ENCODE measurements at regions not wholly inside any gene's neighbourhood (a gene's known extent, or its start where the extent isn't known, plus 50 kb on each side); places are given as distances from the start of the nearest gene placed in this dataset.

DNA sequence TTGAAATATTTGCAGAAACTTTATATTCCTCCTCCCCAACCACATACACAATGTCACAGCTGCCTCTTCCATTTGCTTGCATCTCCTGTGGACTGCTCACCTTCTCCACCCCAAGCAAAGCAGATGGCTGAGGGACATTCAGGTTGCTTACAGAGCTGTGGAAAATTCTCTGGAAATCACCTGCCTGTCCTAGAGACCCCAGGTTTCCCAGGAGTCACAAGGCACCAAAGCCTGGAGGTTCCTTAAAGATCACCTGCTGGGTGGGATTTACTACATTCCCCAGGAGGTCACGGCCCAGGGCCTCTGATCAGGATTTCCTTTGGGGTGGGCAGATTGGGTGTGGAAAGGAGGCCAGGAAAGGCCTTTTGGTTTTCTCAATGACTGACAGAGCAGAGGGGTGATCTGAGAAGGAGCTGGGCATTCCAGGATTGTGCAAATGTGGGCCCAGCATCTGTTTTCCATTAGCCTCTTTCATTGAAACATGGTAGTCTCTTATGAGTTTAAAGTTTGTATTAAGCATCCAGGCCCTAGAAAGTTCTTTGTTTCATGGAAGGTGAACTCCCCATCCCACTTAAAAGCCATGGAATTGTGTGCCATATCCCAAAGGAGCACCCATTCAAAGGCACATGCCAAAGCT, 410.7 kb upstream of the TNP1 start:
- DNase-seq (ENCODE audit: low spot score): no peak

DNA sequence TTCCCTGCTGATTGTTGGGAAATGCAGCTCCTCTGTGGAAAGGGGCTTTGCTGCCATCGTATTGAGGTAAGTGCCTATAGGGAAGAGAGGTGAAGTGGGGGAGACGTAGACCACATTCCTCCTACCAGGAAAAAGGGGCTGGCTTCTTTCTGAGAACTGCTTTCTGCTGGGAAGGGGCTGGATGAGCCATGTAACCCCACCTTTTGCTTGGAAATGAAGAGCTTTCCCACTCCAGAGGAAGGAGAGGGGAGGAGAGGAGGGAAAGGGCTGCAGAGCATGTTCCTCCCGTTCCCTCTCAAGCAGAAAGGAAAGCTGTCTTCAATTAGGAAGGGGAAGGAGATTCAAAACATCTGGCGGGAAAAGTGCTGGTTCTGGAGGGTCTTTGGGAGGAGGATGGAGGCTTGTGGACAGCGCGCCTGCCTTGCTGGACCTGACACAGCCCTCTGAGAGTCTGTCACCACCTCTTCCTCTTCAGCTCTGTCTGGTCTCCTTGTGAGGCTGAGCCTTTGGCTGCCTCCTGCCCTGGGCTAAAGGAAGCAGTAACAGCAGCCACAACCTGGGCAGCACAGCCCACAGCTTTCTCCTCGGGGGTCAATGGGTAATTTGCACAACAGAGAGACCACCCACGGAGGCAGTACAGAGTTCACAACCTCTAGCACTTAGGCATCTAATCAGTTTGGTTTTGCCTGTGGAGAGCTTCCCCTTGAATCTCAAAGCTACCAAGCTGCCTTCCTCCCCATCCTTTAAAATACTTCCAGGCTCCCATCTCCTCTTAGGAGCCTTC, 410.0 kb upstream of the TNP1 start:
- DNase-seq (ENCODE audit: low spot score): no peak

DNA sequence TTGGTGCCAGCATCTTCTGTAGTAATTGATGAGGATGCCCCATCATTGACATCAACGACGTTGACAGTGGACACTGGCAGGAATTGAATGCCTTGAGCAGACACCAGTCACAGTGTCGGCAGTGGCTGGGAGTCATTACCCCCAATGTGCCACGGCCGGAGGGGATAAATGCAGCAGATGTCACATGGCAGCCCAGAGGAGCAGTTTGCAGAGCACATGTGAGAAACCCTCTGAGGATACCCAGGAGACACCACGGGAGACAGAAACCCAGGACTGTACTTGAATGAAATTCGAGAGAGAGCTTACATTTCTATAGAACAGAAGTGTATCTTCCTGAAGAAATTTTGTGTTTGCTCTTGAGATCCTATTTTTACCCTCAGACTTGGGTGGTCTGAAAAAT, 409.1 kb upstream of the TNP1 start:
- no peak for DNase-seq (ENCODE audit: low spot score)

DNA sequence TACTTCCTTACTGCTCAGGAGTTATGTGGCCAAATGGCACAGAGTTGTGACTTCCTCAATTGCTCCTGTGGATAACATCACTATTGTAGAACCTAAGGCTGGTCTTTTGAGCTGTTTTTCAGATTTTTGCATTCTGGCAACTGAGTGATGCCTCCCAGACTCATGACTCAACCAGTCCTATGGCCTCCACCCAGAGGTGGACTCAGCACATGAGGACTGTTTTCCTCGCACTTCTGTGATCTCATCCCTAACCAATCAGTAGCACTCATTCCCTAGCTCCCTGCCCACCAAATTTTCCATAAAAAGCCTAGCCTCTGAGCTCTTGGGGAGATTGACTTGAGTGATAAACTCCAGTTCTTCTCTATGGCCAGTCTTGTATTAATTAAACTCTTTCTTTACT, 407.9 kb upstream of the TNP1 start:
- DNase-seq (ENCODE audit: low spot score): no peak

DNA sequence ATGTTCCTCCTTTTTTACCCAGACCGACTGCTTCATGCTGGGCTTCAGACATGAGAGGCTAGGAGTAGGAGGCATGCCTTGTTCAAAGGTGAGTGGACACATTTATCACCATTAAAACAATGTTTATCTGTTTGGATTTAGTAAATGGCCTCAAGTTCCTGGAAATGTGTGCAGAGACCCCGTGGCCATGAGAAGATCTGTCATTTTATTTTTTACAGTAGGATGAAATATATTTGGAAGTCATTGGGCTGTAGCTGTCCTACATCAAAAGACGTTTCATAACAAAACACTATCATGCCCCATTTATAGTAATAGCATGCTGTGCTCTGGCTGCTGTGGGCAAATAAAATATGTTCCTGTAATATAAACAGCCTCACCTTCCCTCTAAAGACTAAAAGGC, 403.9 kb upstream of the TNP1 start:
- DNase-seq (ENCODE audit: low spot score): no peak

DNA sequence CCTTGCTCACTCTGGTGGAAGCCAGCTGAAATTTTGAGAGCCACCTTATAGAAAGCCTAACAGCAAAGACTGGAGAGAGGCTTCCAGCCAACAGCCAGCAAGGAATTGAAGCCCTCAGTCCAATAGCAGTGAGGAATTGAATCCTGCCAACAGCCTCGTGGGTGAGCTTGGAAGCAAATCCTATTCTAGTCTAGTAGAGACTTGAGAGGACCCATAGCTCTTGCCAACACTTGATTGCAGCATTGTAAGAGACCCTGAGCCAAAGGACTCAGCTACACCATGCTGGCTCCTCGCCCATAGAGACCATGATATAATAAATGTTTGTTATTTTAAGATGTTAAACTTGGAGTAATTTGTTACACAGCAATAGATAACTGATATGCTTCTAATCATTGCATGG, 403.0 kb upstream of the TNP1 start:
- no peak for DNase-seq (ENCODE audit: low spot score)

DNA sequence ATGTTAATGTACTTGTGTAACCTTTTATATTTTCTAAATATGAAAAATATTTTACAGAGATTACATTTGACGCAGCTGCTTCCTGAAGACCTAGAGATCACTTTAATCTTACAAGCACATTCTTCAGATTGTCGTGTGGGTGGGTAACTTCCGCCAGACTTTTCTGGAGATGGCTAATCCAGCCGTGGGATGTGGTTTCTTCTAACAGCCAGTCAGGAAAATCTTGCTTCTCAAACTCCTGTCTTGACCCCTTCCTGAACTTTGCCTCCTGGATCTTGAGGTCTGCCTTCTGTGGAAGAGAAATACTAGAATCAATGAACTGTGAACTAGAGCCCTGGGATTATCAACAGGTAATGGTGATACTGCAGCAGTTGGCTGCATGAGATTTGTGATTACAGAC, 401.6 kb upstream of the TNP1 start:
- DNase-seq (ENCODE audit: low spot score): no peak

DNA sequence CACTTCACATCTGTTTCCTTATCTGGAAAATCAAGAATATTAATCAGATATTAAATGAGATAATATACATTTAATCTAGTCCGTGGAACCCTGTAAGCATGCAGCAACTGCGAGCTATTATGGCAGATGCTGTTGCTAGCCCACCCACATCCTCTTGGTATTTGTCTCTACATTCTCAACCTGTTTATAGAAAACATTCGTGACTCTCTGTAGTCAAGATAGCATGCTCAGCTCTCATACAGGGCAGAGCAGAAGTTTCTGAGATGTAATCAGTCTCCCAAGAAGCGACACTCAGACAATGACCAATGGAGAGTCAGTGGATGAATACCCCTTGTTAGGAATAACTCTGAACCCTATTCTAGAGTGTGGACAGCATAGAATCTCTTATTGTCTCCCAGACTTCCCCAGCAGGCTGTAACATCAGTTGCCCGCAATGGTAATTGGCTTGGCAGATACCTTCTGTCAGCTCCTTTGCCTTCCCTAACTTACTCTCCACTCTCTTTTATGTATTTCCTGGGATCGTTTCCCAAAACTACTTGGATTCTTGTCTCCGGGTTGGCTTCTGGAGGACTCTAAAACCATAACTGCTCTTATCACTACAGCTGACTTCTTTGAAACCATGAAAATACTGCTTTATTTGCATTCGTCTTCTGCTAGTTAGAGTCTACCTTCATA, 400.7 kb upstream of the TNP1 start:
- no peak for DNase-seq (ENCODE audit: low spot score)

DNA sequence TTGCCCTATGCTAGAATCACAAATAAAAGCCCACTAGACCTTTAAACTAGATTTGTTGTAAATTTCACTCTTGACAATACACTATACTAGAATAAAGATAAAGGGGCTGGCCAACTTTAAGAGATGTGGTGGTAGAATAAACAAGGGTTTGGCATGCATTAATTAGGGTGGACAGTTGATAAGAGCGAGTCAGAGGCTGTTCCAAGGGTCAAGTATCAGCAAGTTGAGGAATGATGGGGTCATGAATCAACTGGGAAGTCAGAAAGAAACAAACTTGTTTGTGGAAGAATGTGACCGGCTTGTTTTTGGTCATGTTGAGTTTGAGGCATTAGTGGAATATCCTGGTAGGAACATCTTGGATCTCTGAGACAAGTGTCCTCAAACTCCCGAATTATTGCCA, 398.3 kb upstream of the TNP1 start:
- no peak for DNase-seq (ENCODE audit: low spot score)

DNA sequence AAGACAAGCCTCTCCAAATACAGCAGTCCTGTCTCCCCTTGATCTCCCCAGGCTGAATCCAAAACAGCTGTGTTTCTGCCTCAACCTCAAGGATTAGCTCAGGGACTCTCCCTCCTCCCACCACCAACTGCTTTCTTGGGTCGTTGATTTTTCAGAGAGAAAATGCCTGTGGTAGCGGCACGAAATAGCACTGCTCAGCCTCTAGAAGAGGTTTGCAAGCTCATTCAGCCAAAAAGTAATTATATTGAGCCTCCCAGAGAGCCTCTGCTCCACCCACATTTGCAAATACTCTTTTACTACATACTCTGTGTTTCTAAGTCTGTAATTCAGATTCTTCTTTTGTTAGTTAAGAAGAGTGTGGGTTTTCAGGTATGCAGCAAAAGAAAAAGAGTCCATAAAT, 396.4 kb upstream of the TNP1 start:
- DNase-seq (ENCODE audit: low spot score): no peak

DNA sequence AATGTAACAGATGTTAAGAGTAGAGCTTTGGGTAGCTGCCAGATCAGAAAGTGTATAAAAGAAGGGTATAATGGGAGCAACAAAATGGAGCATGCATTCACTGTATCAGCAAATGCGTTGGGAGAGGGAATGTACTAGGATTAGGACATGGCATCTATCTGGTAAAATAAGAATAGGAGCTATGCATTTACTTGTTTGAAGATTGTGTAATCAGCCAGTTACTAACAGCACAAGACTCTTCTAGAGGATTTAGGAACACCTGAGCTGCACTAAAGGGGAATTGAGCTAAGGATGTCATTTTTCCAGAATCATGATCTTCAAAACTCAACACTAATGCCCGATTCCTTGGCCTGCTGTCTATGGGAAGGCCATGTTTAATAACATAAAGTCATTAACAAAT, 394.2 kb upstream of the TNP1 start:
- DNase-seq (ENCODE audit: low spot score): no peak

DNA sequence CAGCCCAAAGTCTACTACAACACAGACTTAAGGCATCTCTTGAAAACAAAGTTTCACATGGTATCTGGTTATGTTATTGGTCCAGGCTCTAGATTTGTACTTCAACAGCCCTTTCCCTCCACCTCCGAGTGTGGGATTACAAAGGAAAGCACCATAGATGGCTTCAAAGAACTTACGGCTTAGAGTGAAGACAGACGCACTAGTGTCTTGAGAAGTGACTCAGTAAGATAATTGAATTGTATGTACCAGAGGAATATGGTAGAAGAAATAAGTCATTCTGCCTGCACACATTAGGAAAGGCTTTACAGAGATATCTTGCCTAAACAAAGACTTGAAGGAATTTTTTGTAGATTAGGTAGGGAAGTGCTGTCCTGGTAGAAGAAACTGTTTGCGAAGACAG, 392.3 kb upstream of the TNP1 start:
- no peak for DNase-seq (ENCODE audit: low spot score)

DNA sequence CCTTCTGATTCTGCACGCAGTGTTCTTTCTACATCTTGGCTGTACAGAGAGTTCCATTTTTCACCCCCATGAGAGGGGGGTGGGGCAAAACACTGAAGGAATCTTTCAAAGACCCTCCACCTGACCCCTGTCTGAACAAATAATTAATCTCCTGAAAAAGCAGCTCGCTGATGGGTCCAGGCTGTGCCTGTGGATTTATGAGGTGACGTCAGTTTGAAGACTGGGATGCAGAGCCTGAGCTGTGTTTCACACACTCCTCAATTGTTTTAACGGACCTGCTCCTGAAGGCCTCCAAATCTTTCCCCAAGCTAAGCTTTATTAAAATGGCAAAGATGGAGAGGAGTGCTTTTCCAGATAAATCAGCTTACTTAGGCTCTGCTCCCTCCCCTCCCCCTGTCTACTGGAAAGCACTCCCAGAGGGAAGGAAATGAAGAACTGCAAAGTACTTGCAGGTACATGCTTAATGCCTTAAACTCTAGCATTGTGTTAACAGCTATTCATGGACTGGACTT, 390.2 kb upstream of the TNP1 start:
- DNase-seq (ENCODE audit: low spot score): no peak

DNA sequence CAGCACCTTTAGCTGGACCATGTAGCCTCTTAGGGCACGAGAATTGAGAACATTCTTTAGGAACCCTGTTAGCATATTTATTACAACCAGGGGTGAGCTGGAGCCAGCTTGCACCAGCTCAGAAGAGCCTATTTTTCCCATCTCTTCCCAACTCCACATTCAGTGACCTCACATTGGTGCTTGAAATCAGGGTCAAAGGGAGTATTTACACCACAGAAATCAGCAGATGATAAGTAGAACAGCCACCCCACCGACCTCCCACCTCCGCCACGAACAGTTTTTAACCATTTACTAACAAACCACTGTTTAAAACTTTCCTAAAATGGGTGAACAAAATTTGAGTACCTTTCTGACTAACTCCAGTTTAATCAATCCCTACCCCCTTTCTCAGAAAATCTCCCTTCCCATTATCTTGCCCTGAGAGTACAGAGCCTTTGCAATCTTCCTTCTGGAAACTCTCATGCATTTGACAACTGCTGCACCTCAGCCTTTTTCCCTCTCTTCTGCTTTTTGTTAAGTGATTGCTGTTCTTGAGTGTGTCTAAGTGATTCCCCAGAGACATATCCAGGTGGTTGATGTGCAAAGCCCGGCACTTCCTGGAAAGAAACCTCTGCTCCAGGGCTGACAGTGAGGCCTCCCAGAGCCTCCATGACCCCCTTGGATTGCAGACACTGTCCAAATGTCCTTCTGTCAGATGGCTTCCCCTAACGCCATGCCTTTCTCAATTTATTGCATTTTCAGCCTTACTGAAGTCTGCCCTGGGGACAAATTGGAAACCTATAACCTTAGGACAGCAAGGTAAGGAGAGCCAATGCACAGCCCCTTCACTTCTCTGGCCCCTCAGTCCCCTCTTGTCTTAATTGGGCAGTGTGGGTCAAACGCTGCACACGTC, 389.5 kb upstream of the TNP1 start:
- DNase-seq (ENCODE audit: low spot score): no peak

DNA sequence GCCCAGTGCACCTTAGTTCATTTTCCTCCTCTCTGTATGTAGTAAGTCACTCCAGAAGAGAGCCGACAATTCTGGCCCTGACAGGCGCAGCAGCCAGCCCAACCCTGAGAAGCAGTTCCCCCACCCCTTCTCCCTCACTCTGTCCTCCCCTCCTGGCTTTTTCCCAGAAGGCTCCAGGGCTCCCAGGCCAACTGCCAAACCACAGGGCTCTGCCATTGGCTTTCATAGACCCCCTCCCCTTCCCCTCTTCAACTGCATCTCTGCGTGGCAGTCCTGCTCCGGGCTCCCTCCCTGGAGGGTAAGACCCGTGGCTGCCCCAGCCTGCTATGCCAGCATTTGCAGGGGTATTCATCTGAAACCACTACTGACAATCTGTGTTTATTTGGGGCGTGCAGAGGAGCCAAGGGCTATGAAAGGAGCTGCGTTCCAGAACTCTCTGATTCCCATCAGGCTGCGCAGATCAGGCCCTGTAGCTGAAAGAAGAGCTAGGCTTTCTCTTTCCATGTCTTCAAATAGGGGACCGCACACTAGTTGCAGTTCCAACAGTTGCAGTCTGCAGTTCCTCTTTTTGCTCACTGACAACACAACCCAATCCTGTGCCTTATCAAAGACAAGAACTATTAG, 388.6 kb upstream of the TNP1 start:
- no peak for DNase-seq (ENCODE audit: low spot score)

DNA sequence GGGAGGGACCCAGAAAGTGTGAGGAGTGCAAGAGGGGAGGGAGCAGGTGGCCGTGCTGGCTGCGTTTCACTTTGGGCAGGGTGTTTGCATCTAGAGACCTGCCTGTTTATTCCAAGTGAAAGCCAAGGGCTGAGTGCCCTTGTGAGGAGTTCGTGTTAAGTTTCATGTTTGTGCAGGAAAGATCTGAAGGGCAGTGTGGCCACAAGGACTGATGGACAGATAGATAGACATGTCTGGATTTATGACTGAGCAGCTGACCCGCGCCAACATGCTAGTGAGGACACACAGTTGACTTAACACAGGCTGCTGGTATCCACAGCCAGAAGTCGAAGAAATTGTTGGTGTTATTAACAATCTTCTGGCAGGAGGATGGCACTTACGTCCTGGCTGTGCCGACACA, 387.6 kb upstream of the TNP1 start:
- no peak for DNase-seq (ENCODE audit: low spot score)

DNA sequence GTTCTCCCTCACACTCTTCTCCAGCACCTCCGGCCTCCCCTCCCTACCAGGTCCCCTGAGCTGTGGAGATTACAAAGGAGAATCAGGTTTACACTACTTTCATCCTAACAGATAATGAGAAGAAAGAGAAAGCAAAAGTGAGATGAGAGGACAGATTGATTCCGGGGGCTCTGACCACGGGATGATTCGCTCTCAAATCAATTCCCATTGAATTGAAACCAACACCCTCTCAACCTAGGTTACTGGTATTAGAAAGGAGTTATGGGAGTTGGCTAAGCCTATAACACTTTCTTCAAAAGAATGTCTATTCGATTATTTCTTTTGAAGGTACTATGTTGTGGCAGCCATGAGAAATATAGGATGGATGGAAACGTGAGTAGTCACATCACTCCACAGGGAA, 386.2 kb upstream of the TNP1 start:
- DNase-seq (ENCODE audit: low spot score): no peak

DNA sequence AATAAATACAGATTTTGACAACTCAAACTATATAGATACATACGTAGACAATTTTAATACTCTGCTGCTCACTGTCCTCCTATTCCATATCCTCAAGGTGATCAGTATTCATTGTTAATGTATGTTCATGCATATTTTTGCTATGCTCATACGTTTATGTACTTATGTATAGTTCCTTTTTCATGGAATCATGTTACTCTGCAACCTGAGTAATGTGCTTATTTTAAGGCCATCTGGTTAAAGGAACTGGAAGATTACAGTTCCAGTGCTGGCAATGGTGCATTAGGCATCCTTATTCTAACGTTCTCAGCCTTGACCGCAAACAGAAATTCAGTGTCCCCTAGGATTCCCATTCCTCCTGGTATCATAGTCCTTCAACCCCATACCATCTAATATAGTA, 385.0 kb upstream of the TNP1 start:
- DNase-seq (ENCODE audit: low spot score): no peak

DNA sequence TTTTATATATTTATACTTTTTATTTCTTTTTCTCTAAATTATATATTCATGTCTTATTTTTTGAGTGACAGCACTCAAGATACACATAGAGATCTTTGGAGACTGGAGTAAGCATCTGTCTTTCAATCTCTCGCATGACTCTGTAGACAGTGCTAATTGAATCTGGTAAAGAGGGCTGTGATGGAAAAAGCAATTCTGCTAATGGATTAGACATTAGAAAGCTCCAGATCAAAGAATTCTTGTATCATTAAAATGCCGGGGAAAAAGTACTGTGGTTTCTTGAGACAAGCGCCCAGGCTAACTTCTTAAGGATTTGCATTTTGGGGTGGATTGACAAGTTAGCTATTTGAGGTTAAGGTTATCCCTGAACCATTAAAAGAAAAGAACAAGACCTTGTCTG, 383.1 kb upstream of the TNP1 start:
- DNase-seq (ENCODE audit: low spot score): no peak

DNA sequence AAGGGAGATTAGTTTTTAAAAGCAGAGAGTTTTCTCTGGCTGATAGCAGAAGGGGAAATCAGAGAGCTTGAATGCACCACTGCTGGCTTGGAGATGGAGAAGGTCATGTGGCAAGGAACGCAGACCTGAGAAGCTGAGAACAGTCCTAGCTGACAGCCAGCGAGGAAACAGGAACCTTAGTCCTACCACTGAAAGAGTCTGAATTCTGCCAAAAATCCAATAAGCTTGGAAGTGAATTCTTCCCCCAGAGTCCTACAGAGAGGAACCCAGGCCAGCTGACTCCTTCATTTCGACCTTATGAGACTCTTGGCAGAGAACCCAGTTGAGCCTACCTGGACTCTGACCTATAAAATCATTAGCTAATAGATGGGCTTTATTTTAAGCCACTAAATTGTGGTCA, 371.9 kb upstream of the TNP1 start:
- no peak for DNase-seq (ENCODE audit: low spot score)

DNA sequence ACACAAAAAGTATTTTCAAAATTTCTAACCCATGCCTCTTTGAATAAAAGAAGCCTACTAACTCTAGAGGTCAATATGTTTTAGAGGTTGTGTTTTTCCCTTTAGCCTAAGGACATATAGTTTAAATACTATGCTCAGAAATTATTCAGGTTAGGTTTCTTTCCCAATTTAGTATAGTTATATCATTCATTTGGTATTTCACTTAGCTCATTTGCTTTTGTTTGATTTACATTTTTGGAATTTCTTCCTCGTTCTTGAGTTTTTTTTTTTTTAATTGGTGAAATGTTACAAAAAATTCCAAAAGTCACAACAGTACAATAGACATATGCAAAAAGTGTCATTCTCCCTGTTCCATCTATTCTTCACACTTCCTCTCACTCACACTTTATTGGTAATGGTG, 371.3 kb upstream of the TNP1 start:
- DNase-seq (ENCODE audit: low spot score): no peak

DNA sequence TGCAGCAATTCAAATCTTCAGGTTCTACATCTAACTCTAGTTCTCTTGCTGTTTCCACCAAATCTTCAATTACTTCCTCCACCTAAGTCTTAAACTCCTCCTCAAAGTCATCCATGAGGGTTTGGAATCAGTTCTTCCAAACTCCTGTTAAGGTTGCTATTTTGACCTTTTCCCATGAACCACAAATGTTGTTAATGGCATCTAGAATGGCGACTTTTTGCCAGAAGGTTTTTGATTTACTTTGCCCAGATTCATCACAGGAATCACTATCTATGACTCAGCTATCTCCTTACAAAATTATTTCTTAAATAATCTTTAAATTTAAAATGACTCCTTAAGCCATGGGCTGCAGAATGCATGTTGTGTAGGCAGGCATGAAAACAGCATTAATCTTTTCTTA, 368.9 kb upstream of the TNP1 start:
- DNase-seq (ENCODE audit: low spot score): no peak

All from hematopoietic multipotent progenitor cell treated with erythropoietin and hydrocortisone succinate and interleukin-3 and kit ligand, for 17 days (in vitro differentiated cells).